Stimulated activated CD4-positive, alpha-beta T cell treated with anti-CD3 and anti-CD28 coated beads, Interleukin-1b, Interleukin-23, amount 100 ng/mL, for 4 hours (primary cell): ENCODE measurements at regions not wholly inside any gene's neighbourhood (a gene's known extent, or its start where the extent isn't known, plus 50 kb on each side); places are given as distances from the start of the nearest gene placed in this dataset.
"Not testable (repeated sequence)": the region's sequence is repeated elsewhere in the genome, so short reads cannot be mapped to it uniquely, and the experiment has no call there.

Experiments used
- DNase-seq, 2 donors: peaks; one replicate each; pipeline ENCODE4 v3.0.0-alpha.2; 2020; ENCODE audit warnings: low read depth in 2 of 2

GRCh38 chr13:105863300-105863920 lies 672.1 kb downstream of the EFNB2 start:
- no peak for DNase-seq

GRCh38 chr13:105848494-105848893 lies 687.0 kb downstream of the EFNB2 start:
- DNase-seq = no peak

GRCh38 chr13:105847527-105848291 lies 687.8 kb downstream of the EFNB2 start:
- no peak for DNase-seq

- no peak for DNase-seq
These were observed 688.5 kb downstream of the EFNB2 start for GRCh38 chr13:105846923-105847322.

- DNase-seq = no peak
These were observed 694.2 kb downstream of the EFNB2 start for GRCh38 chr13:105841286-105841685.

- no peak for DNase-seq
These were observed 697.2 kb downstream of the EFNB2 start for GRCh38 chr13:105838231-105838630.

GRCh38 chr13:105837295-105837694 lies 698.2 kb downstream of the EFNB2 start:
- DNase-seq = not testable (repeated sequence)

- no peak for DNase-seq
These were observed 704.6 kb downstream of the EFNB2 start for GRCh38 chr13:105830821-105831220.

GRCh38 chr13:105827111-105827809 lies 708.2 kb downstream of the EFNB2 start:
- no peak for DNase-seq

- no peak for DNase-seq
These were observed 710.4 kb downstream of the EFNB2 start for GRCh38 chr13:105825071-105825470.

- no peak for DNase-seq
These were observed 714.1 kb downstream of the EFNB2 start for GRCh38 chr13:105821337-105821736.

GRCh38 chr13:105820415-105820814 lies 715.0 kb downstream of the EFNB2 start:
- no peak for DNase-seq

- no peak for DNase-seq
These were observed 718.0 kb downstream of the EFNB2 start for GRCh38 chr13:105817498-105817897.

- DNase-seq = no peak
These were observed 718.5 kb downstream of the EFNB2 start for GRCh38 chr13:105816994-105817393.

GRCh38 chr13:105814902-105815250 lies 720.6 kb downstream of the EFNB2 start:
- no peak for DNase-seq

- no peak for DNase-seq
These were observed 721.1 kb downstream of the EFNB2 start for GRCh38 chr13:105814219-105814901.

GRCh38 chr13:105806628-105806920 lies 728.9 kb downstream of the EFNB2 start:
- no peak for DNase-seq

- DNase-seq = no peak
These were observed 729.4 kb downstream of the EFNB2 start for GRCh38 chr13:105805892-105806627.

- no peak for DNase-seq
These were observed 730.8 kb downstream of the EFNB2 start for GRCh38 chr13:105804561-105805190.

GRCh38 chr13:105799155-105799554 lies 736.3 kb downstream of the EFNB2 start:
- no peak for DNase-seq

- DNase-seq = no peak
These were observed 736.9 kb downstream of the EFNB2 start for GRCh38 chr13:105798541-105798940.
